H1 (cell line): ENCODE measurements at regions not wholly inside any gene's neighbourhood (a gene's known extent, or its start where the extent isn't known, plus 50 kb on each side); places are given as distances from the start of the nearest gene placed in this dataset.
"Not testable (repeated sequence)": the region's sequence is repeated elsewhere in the genome, so short reads cannot be mapped to it uniquely, and the experiment has no call there.

ENCODE experiments used
- CTCF ChIA-PET: fragments of 300-600 bp; sonication (Branson Sonifier 250); formaldehyde crosslinking; loops from one replicate; lab custom pipeline; 2021; ENCODE audit not compliant: partially characterized antibody; lab: Charles Lee
- POLR2A ChIA-PET: fragments of 300-600 bp; sonication (Branson Sonifier 250); formaldehyde crosslinking; loops from one replicate; lab custom pipeline; 2021; ENCODE audit warnings: inconsistent platforms; ENCODE audit not compliant: partially characterized antibody; lab: Charles Lee
- DNase-seq, 2 experiments: peaks; one replicate each; pipeline versions ENCODE4 v3.0.0 to v3.0.0-alpha.2; 2010 to 2022; ENCODE audit warnings: low spot score in 2 of 2, low read depth in 1 of 2, mixed read lengths in 1 of 2
- FAIRE-seq: peaks from 2 replicates; lab custom pipeline; 2011; peaks lifted over from hg19 to GRCh38; lab: Jason Lieb, UNC
- H2AFZ ChIP-seq: 2 replicates; pipeline ENCODE4 v1.8.1; 2012; ENCODE audit warnings: low read length, inconsistent platforms
- H2AK5ac ChIP-seq: 2 replicates; pipeline ENCODE4 v1.6.1; 2013; ENCODE audit warnings: low read depth, low read length
- H2BK120ac ChIP-seq: replicated peaks from 2 replicates; pipeline ENCODE3; 2013; ENCODE audit warnings: low read depth, low read length, inconsistent platforms
- H2BK12ac ChIP-seq: 2 replicates; pipeline ENCODE4 v1.6.1; 2013; ENCODE audit warnings: low read depth, low read length
- H2BK15ac ChIP-seq: 2 replicates; pipeline ENCODE4 v1.6.1; 2013; ENCODE audit warnings: low read length
- H2BK20ac ChIP-seq: 2 replicates; pipeline ENCODE4 v1.6.1; 2013; ENCODE audit warnings: low read length
- H2BK5ac ChIP-seq: 2 replicates; pipeline ENCODE4 v1.6.1; 2013; ENCODE audit warnings: low read depth, low read length
- H3K14ac ChIP-seq: 2 replicates; pipeline ENCODE4 v1.6.1; 2013; ENCODE audit warnings: inconsistent platforms; ENCODE audit not compliant: insufficient read length
- H3K18ac ChIP-seq: 2 replicates; pipeline ENCODE4 v1.6.1; 2013; ENCODE audit warnings: low read length; ENCODE audit errors: extremely low read depth
- H3K23ac ChIP-seq: 2 replicates; pipeline ENCODE4 v1.6.1; 2013; ENCODE audit warnings: inconsistent platforms; ENCODE audit not compliant: insufficient read length
- H3K23me2 ChIP-seq: 2 replicates; pipeline ENCODE4 v1.6.1; 2013; ENCODE audit warnings: low read depth, low read length
- H3K27ac ChIP-seq: 2 replicates; pipeline ENCODE4 v1.6.1; 2011; ENCODE audit warnings: low read depth, low read length, inconsistent platforms
- H3K27me3 ChIP-seq, 4 experiments: replicated peaks in 1 of 4; 1 replicate in 1 of 4; 2 replicates in 3 of 4; pipeline versions ENCODE4 v1.6.1 to v1.8.1; 2011 to 2013; ENCODE audit warnings: low read length in 3 of 4, mild to moderate bottlenecking in 3 of 4, inconsistent platforms in 2 of 4, mixed read lengths in 2 of 4, moderate library complexity in 1 of 4; ENCODE audit not compliant: control insufficient read depth in 3 of 4, insufficient read depth in 3 of 4; ENCODE audit errors: extremely low read depth in 1 of 4
- H3K36me3 ChIP-seq, 4 experiments: 2 replicates each; pipeline versions ENCODE4 v1.6.1 to v1.8.1; 2011 to 2013; ENCODE audit warnings: mild to moderate bottlenecking in 4 of 4, low read length in 3 of 4, moderate library complexity in 2 of 4, control low read depth in 1 of 4, inconsistent platforms in 1 of 4; ENCODE audit not compliant: insufficient read depth in 4 of 4, control insufficient read depth in 2 of 4
- H3K4ac ChIP-seq: replicated peaks from 2 replicates; pipeline ENCODE3; 2013; ENCODE audit warnings: low read length, low read depth, mixed read lengths, inconsistent platforms; ENCODE audit not compliant: insufficient read length
- H3K4me1 ChIP-seq, 4 experiments: replicated peaks in 1 of 4; 1 replicate in 1 of 4; 2 replicates in 3 of 4; pipeline versions ENCODE4 v1.6.1 to v1.8.1; 2011 to 2013; ENCODE audit warnings: low read length in 3 of 4, inconsistent platforms in 2 of 4, mixed read lengths in 1 of 4; ENCODE audit not compliant: insufficient read depth in 4 of 4, control insufficient read depth in 3 of 4
- H3K4me2 ChIP-seq, 2 experiments: 2 replicates each; pipeline versions ENCODE4 v1.6.1 to v1.8.1; 2011 to 2013; ENCODE audit warnings: low read depth in 2 of 2, low read length in 2 of 2, control low read depth in 1 of 2, inconsistent platforms in 1 of 2, mild to moderate bottlenecking in 1 of 2; ENCODE audit not compliant: insufficient read depth in 1 of 2
- H3K4me3 ChIP-seq, 4 experiments: fragments of 200-600, 300-600 bp in 1 of 4; sonication (generic), shearing (Covaris generic), sonication (Bioruptor Twin) in 1 of 4; 2 replicates each; pipeline versions ENCODE4 v1.5.1 to v1.8.1; 2011 to 2016; ENCODE audit warnings: low read length in 4 of 4, low read depth in 3 of 4, control low read depth in 2 of 4, inconsistent platforms in 2 of 4, mild to moderate bottlenecking in 2 of 4, mixed read lengths in 1 of 4, moderate library complexity in 1 of 4; ENCODE audit not compliant: insufficient read depth in 2 of 4; ENCODE audit errors: extremely low read depth in 1 of 4
- H3K56ac ChIP-seq: replicated peaks from 2 replicates; pipeline ENCODE3; 2013; ENCODE audit warnings: low read depth, mild to moderate bottlenecking, mixed read lengths, low read length, inconsistent platforms; ENCODE audit not compliant: insufficient read length
- H3K79me1 ChIP-seq: 2 replicates; pipeline ENCODE4 v1.6.1; 2013; ENCODE audit warnings: low read depth, low read length, control low read depth
- H3K79me2 ChIP-seq, 2 experiments: 2 replicates each; pipeline versions ENCODE4 v1.6.1 to v1.8.1; 2012 to 2013; ENCODE audit warnings: low read length in 2 of 2, mild to moderate bottlenecking in 2 of 2, inconsistent platforms in 1 of 2; ENCODE audit not compliant: insufficient read depth in 2 of 2, control insufficient read depth in 1 of 2
- H3K9ac ChIP-seq, 4 experiments: replicated peaks in 1 of 4; 1 replicate in 1 of 4; 2 replicates in 3 of 4; pipeline versions ENCODE4 v1.6.1 to v1.8.1; 2011 to 2013; ENCODE audit warnings: low read depth in 3 of 4, low read length in 3 of 4, control low read depth in 2 of 4, mild to moderate bottlenecking in 2 of 4, moderate library complexity in 2 of 4, inconsistent platforms in 1 of 4; ENCODE audit errors: extremely low read depth in 1 of 4
- H3K9me3 ChIP-seq, 2 experiments: 2 replicates each; pipeline versions ENCODE4 v1.6.1 to v1.8.1; 2012 to 2013; ENCODE audit warnings: mild to moderate bottlenecking in 2 of 2, moderate library complexity in 2 of 2, control low read depth in 1 of 2, inconsistent platforms in 1 of 2, low read depth in 1 of 2, low read length in 1 of 2, mixed read lengths in 1 of 2; ENCODE audit not compliant: insufficient read depth in 2 of 2
- H4K20me1 ChIP-seq, 2 experiments: replicated peaks in 1 of 2; 2 replicates each; pipeline versions ENCODE3 to v1.8.1; 2011 to 2013; ENCODE audit warnings: inconsistent platforms in 2 of 2, low read length in 2 of 2, mild to moderate bottlenecking in 1 of 2; ENCODE audit not compliant: insufficient read depth in 2 of 2, control insufficient read depth in 1 of 2
- H4K5ac ChIP-seq: 2 replicates; pipeline ENCODE4 v1.6.1; 2013; ENCODE audit warnings: low read length, low read depth, mixed read lengths, inconsistent platforms; ENCODE audit not compliant: insufficient read length
- H4K8ac ChIP-seq: 2 replicates; pipeline ENCODE4 v1.8.0; 2013; ENCODE audit warnings: mild to moderate bottlenecking, moderate library complexity, low read length, inconsistent platforms; ENCODE audit not compliant: insufficient read depth; ENCODE audit errors: extremely low read depth
- H4K91ac ChIP-seq: replicated peaks from 2 replicates; pipeline ENCODE3; 2013; ENCODE audit warnings: low read length, mixed read lengths, inconsistent platforms; ENCODE audit not compliant: insufficient read length
- WGBS, 2 experiments: shearing (Covaris generic) in 1 of 2; methylation state at CpG; one replicate each; pipeline versions ENCODE4 v1.1.6 to v1.1.7; 2013 to 2015; ENCODE audit warnings: low lambda C conversion rate in 2 of 2, mixed read lengths in 2 of 2, inconsistent platforms in 1 of 2, low coverage in 1 of 2, missing lambda C conversion rate in 1 of 2; ENCODE audit not compliant: insufficient replicate concordance in 2 of 2, insufficient coverage in 1 of 2, insufficient read length in 1 of 2; ENCODE audit errors: extremely low coverage in 1 of 2, missing lambda C conversion rate in 1 of 2; 5-methylcytosine and 5-hydroxymethylcytosine counted together

- not testable (repeated sequence) for FAIRE-seq
Observed at GRCh38 chr5:40111036-40111435, 568.7 kb upstream of the PTGER4 start.

DNA sequence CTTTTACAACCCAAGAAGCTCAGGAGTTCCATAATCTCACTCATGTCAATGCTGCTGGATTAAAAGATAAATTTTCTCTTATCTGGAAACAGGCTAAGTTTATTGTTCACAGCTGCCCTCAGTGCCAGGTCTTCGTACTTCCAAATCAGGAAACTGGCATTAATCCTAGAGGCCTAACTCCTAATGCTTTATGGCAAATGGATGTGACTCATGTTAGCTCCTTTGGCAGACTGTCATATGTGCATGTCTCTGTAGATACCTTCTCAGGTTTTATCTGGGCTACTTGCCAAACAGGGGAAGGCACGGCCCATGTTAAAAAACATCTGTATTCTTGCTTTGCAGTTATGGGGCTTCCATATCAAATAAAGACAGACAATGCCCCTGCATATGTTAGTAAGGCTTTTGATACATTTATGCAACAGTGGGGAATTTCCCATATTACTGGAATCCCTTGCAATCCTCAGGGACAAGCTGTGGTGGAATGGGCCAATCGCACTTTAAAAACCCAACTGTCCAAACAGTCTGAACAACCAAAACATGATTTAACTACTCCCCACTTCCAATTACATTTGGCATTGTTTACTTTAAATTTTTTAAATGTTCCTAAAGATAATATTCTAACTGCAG is 570.8 kb upstream of the PTGER4 start:
- H3K4me3 ChIP-seq, H4K20me1 ChIP-seq, H3K27ac ChIP-seq, CTCF ChIA-PET, POLR2A ChIA-PET, H2BK120ac ChIP-seq, H2AK5ac ChIP-seq, H2BK20ac ChIP-seq, H2AFZ ChIP-seq, H3K9me3 ChIP-seq, H3K4me1 ChIP-seq, H2BK12ac ChIP-seq, H3K56ac ChIP-seq, H3K36me3 ChIP-seq, H3K9ac ChIP-seq, H3K4me2 ChIP-seq, DNase-seq, FAIRE-seq, H3K4ac ChIP-seq, H4K5ac ChIP-seq, H2BK15ac ChIP-seq, H2BK5ac ChIP-seq, H4K91ac ChIP-seq, H3K18ac ChIP-seq, H3K23me2 ChIP-seq, H3K23ac ChIP-seq, H3K27me3 ChIP-seq, H3K79me1 ChIP-seq, H3K14ac ChIP-seq, H4K8ac ChIP-seq, H3K79me2 ChIP-seq: not testable (repeated sequence)
- 92% methylated on average over 3 of the region's 3 CpGs; no CpG with 5 or more reads in 1 of the 2 experiments for WGBS, 2 experiments

More at GRCh38 chr5:40111036-40111435, 568.7 kb upstream of the PTGER4 start:
- H3K4me2 ChIP-seq, H4K8ac ChIP-seq, CTCF ChIA-PET, DNase-seq, H3K4me1 ChIP-seq, H3K4ac ChIP-seq, H2BK15ac ChIP-seq, H2BK20ac ChIP-seq, H3K18ac ChIP-seq, POLR2A ChIA-PET, H2AK5ac ChIP-seq, H3K23ac ChIP-seq, H2BK120ac ChIP-seq, H3K79me1 ChIP-seq, H3K14ac ChIP-seq, H2AFZ ChIP-seq, H4K20me1 ChIP-seq, H4K91ac ChIP-seq, H3K27me3 ChIP-seq, H3K4me3 ChIP-seq, H2BK12ac ChIP-seq, H3K27ac ChIP-seq, H3K23me2 ChIP-seq, H3K9ac ChIP-seq, H2BK5ac ChIP-seq, H3K79me2 ChIP-seq, H4K5ac ChIP-seq, H3K56ac ChIP-seq, H3K36me3 ChIP-seq, H3K9me3 ChIP-seq: not testable (repeated sequence)
- 97% methylated on average over 4 of the region's 4 CpGs; no CpG with 5 or more reads in 1 of the 2 experiments for WGBS, 2 experiments
